ENCODE measurements at regions not wholly inside any gene's neighbourhood (a gene's known extent, or its start where the extent isn't known, plus 50 kb on each side); places are given as distances from the start of the nearest gene placed in this dataset.

DNA sequence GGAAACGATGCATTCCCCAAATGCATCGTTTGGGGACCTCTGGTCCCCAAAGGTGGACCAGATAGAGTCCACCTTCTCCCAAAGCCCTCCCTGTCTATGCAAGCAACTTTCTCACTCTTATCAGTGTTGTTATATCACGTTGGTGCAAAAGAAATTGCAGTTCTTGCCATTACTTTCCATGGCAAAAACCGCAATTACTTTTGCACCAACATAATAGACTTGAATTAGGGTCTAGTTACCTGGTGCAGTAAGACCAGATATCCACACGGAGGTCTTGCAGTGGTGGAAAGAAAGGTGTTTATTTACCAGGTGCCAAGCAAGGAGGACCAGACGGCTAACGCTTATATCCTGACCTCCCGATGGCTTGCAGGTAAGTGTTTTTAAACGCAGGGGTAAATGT lies 129.0 kb downstream of the MIAT start:
- Histone ChIP-seq H3K36me3 (ENCODE audit: insufficient read depth, low read length) (no peaks in the 10 kb centered on the region), H3K4me3 (ENCODE audit: low read depth in 1 of 2, low read length in 2 of 2) (no peak overlapping the region), H3K27me3 (ENCODE audit: control insufficient read depth in 1 of 2, insufficient read depth in 2 of 2, low read length in 2 of 2) (no peaks in the 10 kb centered on the region), H3K27ac (ENCODE audit: low read depth, low read length) (no peak overlapping the region), H3K9ac (ENCODE audit: low read length) (no peak overlapping the region), H3K4me1 (ENCODE audit: insufficient read depth, low read length) (no peaks in the 10 kb centered on the region), H3K9me3 (ENCODE audit: low read length) (no peaks in the 10 kb centered on the region)

DNA sequence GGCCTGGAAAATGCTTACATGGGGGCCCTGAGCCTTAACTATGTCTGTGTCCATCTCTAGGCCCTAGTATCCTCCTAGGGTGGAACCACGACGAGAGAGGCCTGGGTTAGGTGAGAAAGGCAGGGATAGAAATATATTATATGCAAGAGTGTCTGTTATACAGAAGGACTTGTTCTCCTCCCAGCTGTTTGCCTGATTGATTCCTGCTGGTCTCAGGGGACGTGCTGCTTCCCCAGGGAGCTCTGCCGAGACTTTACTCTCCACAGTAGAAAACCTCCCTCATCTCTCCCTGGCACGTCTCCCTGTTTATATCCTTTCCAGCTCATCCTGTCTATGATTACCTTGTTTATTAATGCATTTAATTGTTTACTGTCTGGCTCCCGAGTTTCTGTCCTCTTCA lies 132.6 kb downstream of the MIAT start:
- no peaks in the 10 kb centered on the region for H3K27me3 ChIP-seq (ENCODE audit: control insufficient read depth in 1 of 2, insufficient read depth in 2 of 2, low read length in 2 of 2)
- no peaks in the 10 kb centered on the region for H3K36me3 ChIP-seq (ENCODE audit: insufficient read depth, low read length)
- H3K9me3 ChIP-seq (ENCODE audit: low read length): no peaks in the 10 kb centered on the region
- H3K9ac ChIP-seq (ENCODE audit: low read length): no peak overlapping the region
- no peaks in the 10 kb centered on the region for H3K4me1 ChIP-seq (ENCODE audit: insufficient read depth, low read length)
- H3K27ac ChIP-seq (ENCODE audit: low read depth, low read length): no peak overlapping the region
- H3K4me3 ChIP-seq (ENCODE audit: low read depth in 1 of 2, low read length in 2 of 2): no peak overlapping the region

DNA sequence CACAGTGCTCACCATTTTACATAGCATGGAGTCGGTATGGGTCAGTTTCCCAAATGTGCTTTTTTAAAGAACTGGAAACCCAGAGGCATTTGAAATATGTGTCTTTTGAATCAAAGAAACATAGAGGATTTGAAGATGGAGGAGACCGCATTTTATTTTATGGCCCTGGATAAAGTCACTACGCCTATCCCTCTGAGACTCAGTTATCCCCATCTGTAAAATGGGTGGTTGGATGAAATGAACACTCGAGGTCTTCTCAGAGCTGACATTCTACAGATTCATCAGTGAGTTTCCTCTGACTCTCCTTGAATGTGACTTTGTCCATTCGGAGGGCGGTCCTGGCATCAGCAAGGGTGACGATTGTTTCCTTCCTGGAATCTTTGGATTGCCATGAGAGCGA lies 135.1 kb downstream of the MIAT start:
- Histone ChIP-seq H3K36me3 (ENCODE audit: insufficient read depth, low read length) (no peaks in the 10 kb centered on the region), H3K9me3 (ENCODE audit: low read length) (no peaks in the 10 kb centered on the region), H3K4me3 (ENCODE audit: low read depth in 1 of 2, low read length in 2 of 2) (no peak overlapping the region), H3K4me1 (ENCODE audit: insufficient read depth, low read length) (no peaks in the 10 kb centered on the region), H3K27me3 (ENCODE audit: control insufficient read depth in 1 of 2, insufficient read depth in 2 of 2, low read length in 2 of 2) (no peaks in the 10 kb centered on the region), H3K27ac (ENCODE audit: low read depth, low read length) (no peak overlapping the region), H3K9ac (ENCODE audit: low read length) (no peak overlapping the region)

DNA sequence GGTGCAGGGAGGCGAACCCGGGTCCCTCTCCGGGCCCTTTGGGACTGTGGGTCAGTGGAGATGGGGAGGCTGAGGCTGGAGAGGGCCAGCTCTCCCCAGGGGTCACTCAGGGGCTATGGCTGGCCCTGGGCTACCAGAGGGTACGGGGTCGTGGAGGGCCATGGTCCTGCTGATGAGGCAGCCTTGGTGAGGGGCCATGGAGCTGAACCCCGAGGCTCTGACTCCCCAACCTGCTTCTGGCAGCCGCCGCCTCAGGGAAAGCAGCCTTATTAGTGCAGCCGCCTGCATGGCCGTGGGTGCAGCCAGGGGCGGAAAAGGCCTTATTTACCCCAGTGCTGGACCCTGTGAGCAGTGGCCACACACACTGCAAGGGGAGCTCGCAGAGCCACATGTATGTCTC lies 139.4 kb downstream of the MIAT start:
- H3K9me3 ChIP-seq (ENCODE audit: low read length): no peaks in the 10 kb centered on the region
- no peak overlapping the region for H3K9ac ChIP-seq (ENCODE audit: low read length)
- H3K27ac ChIP-seq (ENCODE audit: low read depth, low read length): no peak overlapping the region
- H3K4me3 ChIP-seq (ENCODE audit: low read depth in 1 of 2, low read length in 2 of 2): no peak overlapping the region
- H3K27me3 ChIP-seq (ENCODE audit: control insufficient read depth in 1 of 2, insufficient read depth in 2 of 2, low read length in 2 of 2): no peaks in the 10 kb centered on the region
- H3K4me1 ChIP-seq (ENCODE audit: insufficient read depth, low read length): no peaks in the 10 kb centered on the region
- H3K36me3 ChIP-seq (ENCODE audit: insufficient read depth, low read length): no peaks in the 10 kb centered on the region

DNA sequence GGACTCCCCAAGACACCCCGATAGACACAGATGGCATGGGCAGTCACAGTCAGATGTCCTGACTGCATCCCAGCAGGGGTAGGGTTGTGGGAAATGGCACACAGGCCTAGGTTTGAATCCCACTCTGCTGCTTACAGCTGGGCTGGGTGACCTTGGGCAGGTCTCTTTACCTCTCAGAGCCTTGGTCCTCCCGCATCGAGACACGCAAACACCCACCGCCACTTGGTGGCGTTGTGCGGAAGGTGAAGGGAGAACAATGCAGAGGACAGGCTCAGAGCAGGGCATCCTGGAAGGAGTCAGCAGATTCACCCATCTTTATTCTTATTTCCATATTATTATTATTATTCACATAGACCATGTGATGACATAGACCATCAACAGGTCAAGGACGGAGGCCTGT lies 140.5 kb downstream of the MIAT start:
- H3K36me3 ChIP-seq (ENCODE audit: insufficient read depth, low read length): no peaks in the 10 kb centered on the region
- no peak overlapping the region for H3K27ac ChIP-seq (ENCODE audit: low read depth, low read length)
- H3K4me3 ChIP-seq (ENCODE audit: low read depth in 1 of 2, low read length in 2 of 2): no peak overlapping the region
- no peaks in the 10 kb centered on the region for H3K9me3 ChIP-seq (ENCODE audit: low read length)
- no peaks in the 10 kb centered on the region for H3K27me3 ChIP-seq (ENCODE audit: control insufficient read depth in 1 of 2, insufficient read depth in 2 of 2, low read length in 2 of 2)
- H3K9ac ChIP-seq (ENCODE audit: low read length): no peak overlapping the region
- no peaks in the 10 kb centered on the region for H3K4me1 ChIP-seq (ENCODE audit: insufficient read depth, low read length)

DNA sequence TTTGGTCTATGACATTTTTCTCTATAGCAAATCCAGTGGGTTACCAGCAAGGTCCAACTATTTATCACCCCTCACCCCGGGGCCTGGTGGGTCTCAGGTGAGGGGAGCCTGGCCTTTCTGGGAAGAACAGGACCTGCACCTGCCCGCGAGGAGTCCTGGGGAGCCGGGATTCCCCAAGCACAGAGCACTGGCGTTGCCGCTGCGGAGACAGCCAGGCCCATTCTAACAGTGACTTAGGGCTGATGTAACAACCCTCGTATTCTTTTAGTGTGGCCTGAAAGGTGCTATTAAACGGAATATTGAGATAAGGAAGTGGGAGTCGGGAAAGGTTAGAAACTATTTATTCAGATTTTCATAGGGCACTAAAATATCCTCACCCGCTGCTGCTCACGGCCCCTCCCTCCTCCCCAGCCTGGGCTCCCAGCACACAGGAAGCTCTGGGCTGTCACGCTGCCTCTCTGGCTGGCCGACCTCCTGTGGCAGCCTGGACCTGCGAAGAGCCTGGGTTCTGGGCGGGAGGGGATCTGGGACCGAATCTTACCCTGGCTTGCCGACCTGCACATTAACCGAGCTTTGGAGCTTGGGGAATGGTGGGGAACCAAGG lies 141.2 kb downstream of the MIAT start:
- H3K4me3 ChIP-seq (ENCODE audit: low read depth in 1 of 2, low read length in 2 of 2): no peak overlapping the region
- H3K4me1 ChIP-seq (ENCODE audit: insufficient read depth, low read length): no peaks in the 10 kb centered on the region
- no peak overlapping the region for H3K9ac ChIP-seq (ENCODE audit: low read length)
- no peaks in the 10 kb centered on the region for H3K36me3 ChIP-seq (ENCODE audit: insufficient read depth, low read length)
- no peaks in the 10 kb centered on the region for H3K27me3 ChIP-seq (ENCODE audit: control insufficient read depth in 1 of 2, insufficient read depth in 2 of 2, low read length in 2 of 2)
- no peak overlapping the region for H3K27ac ChIP-seq (ENCODE audit: low read depth, low read length)
- H3K9me3 ChIP-seq (ENCODE audit: low read length): no peaks in the 10 kb centered on the region

DNA sequence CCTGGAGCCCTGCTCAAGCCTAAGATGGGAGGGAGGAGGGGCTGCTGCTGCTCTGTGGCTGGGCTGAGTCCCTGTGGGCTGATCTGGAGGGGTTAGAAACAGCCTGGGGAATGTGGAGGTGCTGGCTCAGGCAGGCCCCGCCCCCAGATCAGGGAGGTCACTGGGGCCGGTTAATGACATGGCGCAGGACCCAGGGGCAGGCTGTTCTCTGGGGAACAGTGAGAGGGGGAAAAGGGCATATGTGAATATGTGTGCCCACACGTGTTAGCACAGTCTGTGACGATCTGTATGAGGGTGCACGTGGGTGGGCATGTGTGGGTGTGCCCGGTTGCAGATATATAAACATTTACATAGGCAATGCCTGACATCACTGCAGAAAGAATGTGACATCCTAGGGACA lies 143.5 kb downstream of the MIAT start:
- H3K4me3 ChIP-seq (ENCODE audit: low read depth in 1 of 2, low read length in 2 of 2): no peak overlapping the region
- no peaks in the 10 kb centered on the region for H3K36me3 ChIP-seq (ENCODE audit: insufficient read depth, low read length)
- no peak overlapping the region for H3K9ac ChIP-seq (ENCODE audit: low read length)
- no peak overlapping the region for H3K27ac ChIP-seq (ENCODE audit: low read depth, low read length)
- no peaks in the 10 kb centered on the region for H3K4me1 ChIP-seq (ENCODE audit: insufficient read depth, low read length)
- no peaks in the 10 kb centered on the region for H3K27me3 ChIP-seq (ENCODE audit: control insufficient read depth in 1 of 2, insufficient read depth in 2 of 2, low read length in 2 of 2)
- no peaks in the 10 kb centered on the region for H3K9me3 ChIP-seq (ENCODE audit: low read length)

DNA sequence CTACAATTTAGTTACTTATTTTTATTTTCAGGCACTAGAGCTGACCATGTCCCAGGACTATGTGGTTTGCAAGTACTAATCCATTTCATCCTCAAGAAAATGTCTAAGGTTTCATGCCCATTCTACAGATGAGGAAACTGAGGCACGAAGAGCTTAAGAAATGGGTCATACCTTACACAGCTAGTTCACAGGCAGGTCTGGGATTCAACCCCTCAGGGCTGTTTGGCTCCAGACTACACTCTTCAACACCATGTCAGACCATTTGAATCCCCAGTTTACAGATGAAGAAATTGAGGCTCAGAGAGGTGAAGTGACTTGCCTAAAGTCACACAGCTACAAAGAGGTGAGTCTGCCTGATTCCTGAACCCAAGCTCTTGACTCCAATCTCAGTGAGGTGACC lies 144.1 kb downstream of the MIAT start:
- Histone ChIP-seq H3K4me3 (ENCODE audit: low read depth in 1 of 2, low read length in 2 of 2) (no peak overlapping the region), H3K9ac (ENCODE audit: low read length) (no peak overlapping the region), H3K4me1 (ENCODE audit: insufficient read depth, low read length) (no peaks in the 10 kb centered on the region), H3K9me3 (ENCODE audit: low read length) (no peaks in the 10 kb centered on the region), H3K36me3 (ENCODE audit: insufficient read depth, low read length) (no peaks in the 10 kb centered on the region), H3K27ac (ENCODE audit: low read depth, low read length) (no peak overlapping the region), H3K27me3 (ENCODE audit: control insufficient read depth in 1 of 2, insufficient read depth in 2 of 2, low read length in 2 of 2) (no peaks in the 10 kb centered on the region)

DNA sequence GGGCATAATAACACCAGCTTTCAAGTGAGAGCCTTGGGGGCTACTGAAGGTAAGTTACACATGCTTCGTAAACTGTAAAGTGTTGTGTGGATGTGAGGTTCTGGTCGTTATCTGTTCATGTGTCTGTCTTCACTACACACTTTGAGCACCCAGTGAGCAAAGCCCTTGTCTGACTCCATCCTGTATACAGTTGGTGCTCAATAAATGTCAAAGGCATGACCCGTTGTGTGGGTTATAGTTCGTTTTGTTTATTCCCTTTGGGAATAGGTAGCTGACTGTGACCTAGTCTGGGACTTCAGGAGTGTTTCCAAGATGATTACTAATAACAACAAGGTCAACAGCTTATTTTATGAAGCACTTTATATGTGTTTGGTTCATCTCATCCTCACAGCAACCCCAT lies 146.9 kb downstream of the MIAT start:
- Histone ChIP-seq H3K27me3 (ENCODE audit: control insufficient read depth in 1 of 2, insufficient read depth in 2 of 2, low read length in 2 of 2) (no peaks in the 10 kb centered on the region), H3K27ac (ENCODE audit: low read depth, low read length) (no peak overlapping the region), H3K4me1 (ENCODE audit: insufficient read depth, low read length) (peaks cover 8% of the 10 kb centered on the region), H3K9ac (ENCODE audit: low read length) (no peak overlapping the region), H3K4me3 (ENCODE audit: low read depth in 1 of 2, low read length in 2 of 2) (no peak overlapping the region), H3K36me3 (ENCODE audit: insufficient read depth, low read length) (no peaks in the 10 kb centered on the region), H3K9me3 (ENCODE audit: low read length) (no peaks in the 10 kb centered on the region)

DNA sequence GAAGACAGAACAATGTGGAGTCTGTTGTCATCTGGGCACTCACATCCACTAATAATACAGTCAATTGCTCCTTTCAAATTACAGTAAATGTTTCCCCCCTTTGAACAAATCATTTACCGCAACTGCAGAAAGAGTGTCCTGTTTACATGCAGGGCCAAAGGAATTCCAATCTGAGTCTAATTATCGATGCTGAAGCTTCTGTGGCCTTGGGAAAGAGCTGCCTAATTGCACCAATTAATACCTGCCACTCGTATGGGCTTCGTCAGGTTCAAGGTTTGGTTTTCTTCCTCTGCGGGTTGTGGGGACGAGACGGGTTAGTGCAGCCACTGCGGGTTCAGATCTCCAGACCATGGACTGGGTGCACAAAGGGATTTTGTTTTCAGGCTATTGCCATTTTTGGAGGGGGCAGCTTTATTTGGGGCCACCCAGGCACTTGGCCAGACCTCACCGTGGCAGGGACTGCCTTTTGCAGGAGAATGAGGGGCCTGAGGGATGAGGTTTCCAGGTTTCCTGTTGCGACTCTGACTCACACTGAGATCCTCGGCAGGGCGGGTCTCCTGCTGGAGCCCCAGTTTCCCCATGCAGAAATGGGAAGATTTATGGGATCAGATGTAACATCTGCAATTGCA lies 147.6 kb downstream of the MIAT start:
- no peaks in the 10 kb centered on the region for H3K9me3 ChIP-seq (ENCODE audit: low read length)
- no peak overlapping the region for H3K4me3 ChIP-seq (ENCODE audit: low read depth in 1 of 2, low read length in 2 of 2)
- no peak overlapping the region for H3K9ac ChIP-seq (ENCODE audit: low read length)
- H3K27ac ChIP-seq (ENCODE audit: low read depth, low read length): no peak overlapping the region
- H3K4me1 ChIP-seq (ENCODE audit: insufficient read depth, low read length): peaks cover 12% of the 10 kb centered on the region
- H3K36me3 ChIP-seq (ENCODE audit: insufficient read depth, low read length): no peaks in the 10 kb centered on the region
- H3K27me3 ChIP-seq (ENCODE audit: control insufficient read depth in 1 of 2, insufficient read depth in 2 of 2, low read length in 2 of 2): no peaks in the 10 kb centered on the region

DNA sequence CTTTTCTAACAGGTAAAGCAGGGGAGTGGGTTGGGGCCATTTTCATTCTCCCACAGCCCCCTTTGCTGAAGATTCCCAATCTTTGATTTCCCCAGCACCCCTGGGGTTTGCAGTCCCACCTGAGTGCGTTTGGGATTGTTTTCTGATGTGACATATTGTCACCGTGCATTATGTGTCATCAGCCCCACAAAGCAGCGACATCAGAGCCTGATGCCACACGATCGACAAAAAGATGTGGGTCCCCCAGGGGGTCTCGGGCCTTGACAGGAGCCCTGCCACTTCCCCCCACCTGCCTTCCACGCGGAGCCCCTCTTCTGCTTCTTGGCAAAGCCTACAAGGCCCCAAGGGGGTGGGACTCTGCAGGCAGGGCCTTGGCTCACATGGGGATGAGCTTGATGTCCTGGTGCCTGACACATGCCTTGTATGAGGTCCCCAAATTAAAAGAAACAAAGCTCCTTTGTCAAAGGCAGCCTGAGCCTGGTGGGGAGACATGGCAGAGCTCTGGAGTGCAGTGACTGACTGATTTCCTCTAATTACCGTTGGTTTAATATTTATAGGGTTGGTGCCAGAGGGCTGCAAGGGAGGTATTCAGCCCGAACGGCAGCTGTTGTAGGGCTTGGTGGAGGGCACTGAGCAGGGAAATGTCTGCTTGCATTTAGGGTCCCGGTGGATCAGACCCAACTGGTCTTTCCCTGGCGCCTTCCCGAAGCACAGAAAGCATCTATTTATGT lies 149.2 kb downstream of the MIAT start:
- H3K9me3 ChIP-seq (ENCODE audit: low read length): no peaks in the 10 kb centered on the region
- H3K9ac ChIP-seq (ENCODE audit: low read length): no peak overlapping the region
- H3K4me1 ChIP-seq (ENCODE audit: insufficient read depth, low read length): peaks cover 12% of the 10 kb centered on the region
- H3K27me3 ChIP-seq (ENCODE audit: control insufficient read depth in 1 of 2, insufficient read depth in 2 of 2, low read length in 2 of 2): no peaks in the 10 kb centered on the region
- H3K27ac ChIP-seq (ENCODE audit: low read depth, low read length): no peak overlapping the region
- no peak overlapping the region for H3K4me3 ChIP-seq (ENCODE audit: low read depth in 1 of 2, low read length in 2 of 2)
- H3K36me3 ChIP-seq (ENCODE audit: insufficient read depth, low read length): no peaks in the 10 kb centered on the region

DNA sequence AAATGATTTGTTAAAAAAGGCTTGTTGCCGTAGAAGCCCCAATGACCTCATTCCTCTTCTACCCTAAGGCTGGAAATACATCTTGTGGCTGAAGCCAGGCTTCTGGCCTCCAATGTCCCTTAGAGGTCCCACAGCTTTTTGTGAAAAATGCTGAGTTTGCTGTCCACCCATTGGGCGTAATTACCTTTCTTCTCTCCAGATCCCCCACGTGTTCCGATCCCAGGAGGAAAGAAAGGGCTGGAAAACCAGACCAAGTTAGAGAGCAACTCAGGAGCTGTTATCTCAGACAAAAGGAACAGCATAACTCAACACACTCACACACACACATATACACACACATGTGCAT lies 154.2 kb downstream of the MIAT start:
- H3K27me3 ChIP-seq (ENCODE audit: control insufficient read depth in 1 of 2, insufficient read depth in 2 of 2, low read length in 2 of 2): no peaks in the 10 kb centered on the region
- H3K4me3 ChIP-seq (ENCODE audit: low read depth in 1 of 2, low read length in 2 of 2): no peak overlapping the region
- H3K9me3 ChIP-seq (ENCODE audit: low read length): no peaks in the 10 kb centered on the region
- H3K9ac ChIP-seq (ENCODE audit: low read length): no peak overlapping the region
- no peaks in the 10 kb centered on the region for H3K36me3 ChIP-seq (ENCODE audit: insufficient read depth, low read length)
- peaks cover 12% of the 10 kb centered on the region for H3K4me1 ChIP-seq (ENCODE audit: insufficient read depth, low read length)
- H3K27ac ChIP-seq (ENCODE audit: low read depth, low read length): no peak overlapping the region

All from muscle layer of colon (tissue), 2 donors.